ENCODE measurements at regions not wholly inside any gene's neighbourhood (a gene's known extent, or its start where the extent isn't known, plus 50 kb on each side); places are given as distances from the start of the nearest gene placed in this dataset.

DNA sequence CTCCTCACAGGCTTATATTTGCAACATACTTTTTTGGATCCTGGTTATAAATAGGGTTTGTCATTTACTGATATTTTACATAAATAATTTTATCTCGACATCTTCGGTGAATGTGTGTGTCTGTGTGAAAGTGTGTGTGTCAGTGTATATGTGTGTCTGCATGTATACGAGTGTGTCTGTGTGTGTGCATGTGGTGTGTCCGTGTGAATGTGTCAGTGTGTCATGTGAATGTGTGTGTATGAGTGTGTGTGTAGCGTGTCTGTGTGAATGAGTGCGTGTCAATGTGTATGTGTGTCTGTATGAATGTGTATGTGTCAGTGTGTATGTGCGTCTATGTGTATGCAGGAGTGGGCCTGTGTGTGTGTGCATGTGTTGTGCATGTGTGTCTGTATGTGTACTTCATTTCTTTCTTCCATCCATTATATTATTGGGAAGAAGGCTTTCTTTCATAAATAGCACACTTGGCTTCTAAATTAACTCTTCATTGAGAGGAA is 161.6 kb downstream of the ST6GAL2 start:
- H3K4me3 ChIP-seq (ENCODE audit: low read length) = no peak overlapping the region
- H3K9me3 ChIP-seq (ENCODE audit: control insufficient read depth, low read depth, low read length) = no peaks in the 10 kb centered on the region
- peaks cover 8% of the 10 kb centered on the region for H3K4me1 ChIP-seq (ENCODE audit: control insufficient read depth, low read depth, low read length)
- H3K27ac ChIP-seq (ENCODE audit: low read length) = no peak overlapping the region
- no peaks in the 10 kb centered on the region for H3K27me3 ChIP-seq (ENCODE audit: control insufficient read depth, insufficient read depth, low read length)
- no peak overlapping the region for H3K9ac ChIP-seq (ENCODE audit: low read length)
- no peaks in the 10 kb centered on the region for H3K36me3 ChIP-seq (ENCODE audit: control insufficient read depth, low read depth, low read length)

DNA sequence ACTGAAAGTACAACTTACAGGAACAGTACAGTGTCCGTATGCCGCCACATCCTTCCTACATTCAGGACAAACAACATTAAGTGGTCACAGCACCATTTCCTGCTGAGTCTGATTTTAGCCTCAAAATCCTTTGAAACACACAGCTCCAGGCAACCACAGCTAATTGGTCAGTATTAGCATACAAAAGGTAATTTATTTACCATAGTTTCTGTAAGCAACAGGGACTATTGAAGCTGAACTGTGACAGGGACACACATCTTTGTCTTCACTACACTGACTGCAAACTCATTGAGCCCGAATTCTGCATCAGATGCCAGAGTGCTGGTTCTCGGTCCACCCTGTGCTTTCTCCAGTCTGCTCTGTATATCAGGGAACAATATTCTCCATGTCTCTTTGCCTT is 151.8 kb downstream of the ST6GAL2 start:
- no peak overlapping the region for H3K27ac ChIP-seq (ENCODE audit: low read length)
- H3K9me3 ChIP-seq (ENCODE audit: control insufficient read depth, low read depth, low read length) = no peaks in the 10 kb centered on the region
- no peak overlapping the region for H3K9ac ChIP-seq (ENCODE audit: low read length)
- H3K4me1 ChIP-seq (ENCODE audit: control insufficient read depth, low read depth, low read length) = no peaks in the 10 kb centered on the region
- no peak overlapping the region for H3K4me3 ChIP-seq (ENCODE audit: low read length)
- H3K36me3 ChIP-seq (ENCODE audit: control insufficient read depth, low read depth, low read length) = no peaks in the 10 kb centered on the region
- no peaks in the 10 kb centered on the region for H3K27me3 ChIP-seq (ENCODE audit: control insufficient read depth, insufficient read depth, low read length)

DNA sequence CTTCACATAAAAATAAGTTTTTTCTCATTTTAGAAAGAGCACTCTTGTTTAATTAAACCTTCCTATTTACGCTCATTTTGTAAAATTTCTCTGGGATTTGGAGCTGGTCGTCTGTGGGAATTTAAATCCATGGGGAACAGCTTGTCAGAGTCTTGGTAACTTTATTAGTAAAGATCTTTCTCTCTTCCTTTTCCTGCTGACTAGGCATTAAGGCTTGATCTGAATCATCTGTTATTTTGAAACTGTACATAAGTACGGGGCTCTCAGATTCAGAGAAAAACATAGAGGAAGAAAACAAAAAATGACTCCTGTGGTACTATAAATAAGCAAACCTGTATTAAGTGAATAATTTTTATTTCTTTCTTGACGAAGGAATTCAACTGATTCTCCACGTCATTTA is 150.2 kb downstream of the ST6GAL2 start:
- Histone ChIP-seq H3K4me3 (ENCODE audit: low read length) (no peak overlapping the region), H3K4me1 (ENCODE audit: control insufficient read depth, low read depth, low read length) (no peaks in the 10 kb centered on the region), H3K9me3 (ENCODE audit: control insufficient read depth, low read depth, low read length) (no peaks in the 10 kb centered on the region), H3K36me3 (ENCODE audit: control insufficient read depth, low read depth, low read length) (no peaks in the 10 kb centered on the region), H3K27ac (ENCODE audit: low read length) (no peak overlapping the region), H3K27me3 (ENCODE audit: control insufficient read depth, insufficient read depth, low read length) (no peaks in the 10 kb centered on the region), H3K9ac (ENCODE audit: low read length) (no peak overlapping the region)

DNA sequence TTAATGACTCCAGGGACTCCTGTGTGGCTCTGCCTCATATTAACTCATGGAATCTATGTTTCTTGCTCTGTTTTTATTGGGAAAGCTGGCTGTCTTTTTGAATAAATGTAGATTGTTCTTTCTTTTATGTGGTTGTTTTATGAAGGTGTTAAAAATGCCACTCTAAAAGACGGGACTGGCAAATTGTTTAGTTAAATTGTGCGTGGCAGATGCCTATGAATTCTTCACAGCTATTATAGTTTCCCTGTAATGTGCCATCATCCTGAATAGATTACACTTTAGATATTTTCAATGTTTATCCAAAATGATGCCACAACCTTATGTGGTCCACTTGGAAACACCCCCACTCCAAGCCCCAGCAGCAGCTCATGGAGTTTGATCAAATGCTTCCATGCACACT is 149.7 kb downstream of the ST6GAL2 start:
- Histone ChIP-seq H3K27ac (ENCODE audit: low read length) (no peak overlapping the region), H3K9ac (ENCODE audit: low read length) (no peak overlapping the region), H3K4me1 (ENCODE audit: control insufficient read depth, low read depth, low read length) (no peaks in the 10 kb centered on the region), H3K4me3 (ENCODE audit: low read length) (no peak overlapping the region), H3K36me3 (ENCODE audit: control insufficient read depth, low read depth, low read length) (no peaks in the 10 kb centered on the region), H3K27me3 (ENCODE audit: control insufficient read depth, insufficient read depth, low read length) (no peaks in the 10 kb centered on the region), H3K9me3 (ENCODE audit: control insufficient read depth, low read depth, low read length) (no peaks in the 10 kb centered on the region)

DNA sequence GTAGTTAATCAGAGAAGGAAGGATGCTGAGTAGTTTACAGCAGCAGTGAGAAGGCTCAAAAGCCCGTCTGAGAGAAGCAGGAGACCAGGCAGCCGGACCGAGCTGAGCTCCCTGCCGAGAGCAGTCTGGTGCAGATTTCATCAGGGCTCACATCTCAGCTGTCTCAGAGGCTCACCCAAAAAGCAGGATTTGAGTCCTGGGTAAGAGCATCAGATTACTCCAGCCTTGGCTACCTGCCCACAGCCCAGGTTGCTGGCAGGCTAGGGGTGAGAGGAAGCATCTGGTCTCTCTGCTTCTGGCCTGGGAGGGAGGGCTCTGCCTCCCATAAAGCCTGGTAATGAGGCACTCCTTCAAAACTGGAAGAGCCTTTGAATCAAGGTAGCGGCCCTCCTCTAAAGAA is 140.5 kb downstream of the ST6GAL2 start:
- no peak overlapping the region for H3K27ac ChIP-seq (ENCODE audit: low read length)
- H3K27me3 ChIP-seq (ENCODE audit: control insufficient read depth, insufficient read depth, low read length) = no peaks in the 10 kb centered on the region
- no peaks in the 10 kb centered on the region for H3K36me3 ChIP-seq (ENCODE audit: control insufficient read depth, low read depth, low read length)
- no peaks in the 10 kb centered on the region for H3K9me3 ChIP-seq (ENCODE audit: control insufficient read depth, low read depth, low read length)
- no peak overlapping the region for H3K9ac ChIP-seq (ENCODE audit: low read length)
- H3K4me3 ChIP-seq (ENCODE audit: low read length) = no peak overlapping the region
- H3K4me1 ChIP-seq (ENCODE audit: control insufficient read depth, low read depth, low read length) = no peaks in the 10 kb centered on the region

DNA sequence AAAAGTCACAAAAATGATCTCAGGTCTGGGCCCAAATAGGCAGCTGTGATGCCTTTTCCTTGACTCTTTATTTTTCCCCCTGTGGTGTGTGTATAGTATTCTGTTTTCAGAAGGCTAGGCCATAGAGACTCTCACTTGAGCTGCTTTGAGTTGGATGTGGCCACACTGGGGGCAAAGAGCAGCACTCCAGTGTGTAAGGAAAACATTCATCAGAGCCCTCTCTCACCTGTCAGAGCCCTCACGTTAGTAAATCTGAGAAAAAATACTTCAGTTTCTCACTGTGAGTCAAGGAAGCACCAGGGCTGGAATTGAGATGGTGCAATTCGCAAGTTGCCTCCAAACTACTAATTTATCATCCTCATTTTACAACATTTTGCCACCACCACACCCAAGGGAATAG is 136.1 kb downstream of the ST6GAL2 start:
- no peaks in the 10 kb centered on the region for H3K9me3 ChIP-seq (ENCODE audit: control insufficient read depth, low read depth, low read length)
- no peak overlapping the region for H3K4me3 ChIP-seq (ENCODE audit: low read length)
- H3K27ac ChIP-seq (ENCODE audit: low read length) = no peak overlapping the region
- H3K27me3 ChIP-seq (ENCODE audit: control insufficient read depth, insufficient read depth, low read length) = no peaks in the 10 kb centered on the region
- H3K4me1 ChIP-seq (ENCODE audit: control insufficient read depth, low read depth, low read length) = no peaks in the 10 kb centered on the region
- H3K9ac ChIP-seq (ENCODE audit: low read length) = no peak overlapping the region
- no peaks in the 10 kb centered on the region for H3K36me3 ChIP-seq (ENCODE audit: control insufficient read depth, low read depth, low read length)
